Prostate gland (tissue), 2 donors: ENCODE measurements at regions not wholly inside any gene's neighbourhood (a gene's known extent, or its start where the extent isn't known, plus 50 kb on each side); places are given as distances from the start of the nearest gene placed in this dataset.

ENCODE experiments used
- DNase-seq: peaks from one replicate; pipeline ENCODE4 v3.0.0-alpha.2; 2019; ENCODE audit warnings: low spot score
- H3K27ac ChIP-seq, 2 donors: fragments of 200-600 bp; sonication (generic); 2 replicates each; pipeline ENCODE4 v1.5.1; 2017 to 2019
- H3K27me3 ChIP-seq: fragments of 200-600 bp; sonication (generic); replicated peaks from 2 replicates; pipeline ENCODE4 v1.5.1; 2019; ENCODE audit not compliant: insufficient read depth
- H3K36me3 ChIP-seq, 2 donors: fragments of 200-600 bp; sonication (generic); 1 replicate in 1 of 2; 2 replicates in 1 of 2; pipeline versions ENCODE4 v1.5.1 to v1.8.1; 2017 to 2019
- H3K4me1 ChIP-seq: fragments of 200-600 bp; sonication (generic); replicated peaks from 2 replicates; pipeline ENCODE4 v1.5.1; 2019
- H3K4me3 ChIP-seq, 2 donors: fragments of 200-600 bp; sonication (generic); 2 replicates each; pipeline ENCODE4 v1.5.1; 2017 to 2019
- H3K9me3 ChIP-seq: fragments of 200-600 bp; sonication (generic); 2 replicates; pipeline ENCODE4 v1.5.1; 2017
- CTCF ChIP-seq, 4 experiments: fragments of 200-600 bp in 2 of 4; fragments of 450-650 bp in 2 of 4; sonication (generic) in 2 of 4; IDR thresholded peaks; 1 replicate in 3 of 4; 2 replicates in 1 of 4; pipeline ENCODE4 v1.5.1; 2016 to 2019; ENCODE audit warnings: antibody characterized with exemption in 4 of 4, mild to moderate bottlenecking in 2 of 4, moderate library complexity in 2 of 4
- POLR2A ChIP-seq: fragments of 450-650 bp; IDR thresholded peaks from one replicate; pipeline ENCODE4 v1.6.1; 2016; ENCODE audit warnings: antibody characterized with exemption, mild to moderate bottlenecking
- POLR2AphosphoS5 ChIP-seq: sonication (generic); formaldehyde crosslinking; IDR thresholded peaks from one replicate; pipeline ENCODE4 v1.6.1; 2017; ENCODE audit warnings: antibody characterized with exemption
- WGBS: methylation state at CpG from one replicate; pipeline ENCODE4 v1.1.5; 2018; 5-methylcytosine and 5-hydroxymethylcytosine counted together
- intact Hi-C: fragments of 100-400 bp; cut with DNase I; formaldehyde crosslinking; loops from one replicate; pipeline ENCODE4 v1.14.2; 2022

- no peak overlapping the region for H3K4me3 ChIP-seq
- no peaks in the 10 kb centered on the region for H3K27me3 ChIP-seq
- intact Hi-C loops: no loop called here
- H3K36me3 ChIP-seq: no peaks in the 10 kb centered on the region
- H3K27ac ChIP-seq: no peak overlapping the region
- no peaks in the 10 kb centered on the region for H3K9me3 ChIP-seq
- H3K4me1 ChIP-seq: no peaks in the 10 kb centered on the region
- TF ChIP-seq POLR2AphosphoS5: no peak
- TF ChIP-seq POLR2A: no peak
- TF ChIP-seq CTCF (IDR thresholded peaks at IDR 0.05): no peak
- DNase-seq: no peak
- 47% methylated on average over 16 of the region's 16 CpGs for WGBS
Measured at GRCh38 chr22:48782811-48783511, 1044.7 kb downstream of the BRD1 start.

- Histone ChIP-seq H3K4me1 (no peaks in the 10 kb centered on the region), H3K4me3 (no peak overlapping the region), H3K27ac (no peak overlapping the region), H3K36me3 (no peaks in the 10 kb centered on the region), H3K9me3 (no peaks in the 10 kb centered on the region), H3K27me3 (no peaks in the 10 kb centered on the region)
- TF ChIP-seq POLR2A (no peak), CTCF (IDR thresholded peaks at IDR 0.05) (no peak), POLR2AphosphoS5 (no peak)
- intact Hi-C loops: no loop called here
- WGBS: 96% methylated on average over 10 of the region's 10 CpGs
- DNase-seq: no peak
Measured at GRCh38 chr22:48782326-48782725, 1045.3 kb downstream of the BRD1 start.

- H3K27me3 ChIP-seq: no peaks in the 10 kb centered on the region
- H3K4me3 ChIP-seq: no peak overlapping the region
- WGBS: 94% methylated on average over 12 of the region's 12 CpGs
- H3K4me1 ChIP-seq: no peaks in the 10 kb centered on the region
- no peaks in the 10 kb centered on the region for H3K36me3 ChIP-seq
- TF ChIP-seq POLR2AphosphoS5 (no peak), POLR2A (no peak), CTCF (IDR thresholded peaks at IDR 0.05) (no peak)
- no peak for DNase-seq
- H3K9me3 ChIP-seq: no peaks in the 10 kb centered on the region
- intact Hi-C loops: no loop called here
- H3K27ac ChIP-seq: no peak overlapping the region
Measured at GRCh38 chr22:48781868-48782267, 1045.8 kb downstream of the BRD1 start.

GRCh38 chr22:48781391-48781790, 1046.3 kb downstream of the BRD1 start:
- Histone ChIP-seq H3K4me3 (no peak overlapping the region), H3K36me3 (no peaks in the 10 kb centered on the region), H3K4me1 (no peaks in the 10 kb centered on the region), H3K27ac (no peak overlapping the region), H3K9me3 (no peaks in the 10 kb centered on the region), H3K27me3 (no peaks in the 10 kb centered on the region)
- no peak for DNase-seq
- 88% methylated on average over 14 of the region's 14 CpGs for WGBS
- intact Hi-C loops: no loop called here
- TF ChIP-seq POLR2A (no peak), CTCF (IDR thresholded peaks at IDR 0.05) (no peak), POLR2AphosphoS5 (no peak)

GRCh38 chr22:48780597-48781277, 1046.9 kb downstream of the BRD1 start:
- intact Hi-C loops: no loop called here
- no peak for TF ChIP-seq CTCF (IDR thresholded peaks at IDR 0.05)
- no peak for TF ChIP-seq POLR2AphosphoS5
- TF ChIP-seq POLR2A: no peak
- Histone ChIP-seq H3K9me3 (no peaks in the 10 kb centered on the region), H3K4me3 (no peak overlapping the region), H3K4me1 (no peaks in the 10 kb centered on the region), H3K36me3 (no peaks in the 10 kb centered on the region), H3K27me3 (no peaks in the 10 kb centered on the region), H3K27ac (no peak overlapping the region)
- WGBS: 85% methylated on average over 19 of the region's 19 CpGs
- no peak for DNase-seq
